LoVo (cell line): ENCODE measurements at regions not wholly inside any gene's neighbourhood (a gene's known extent, or its start where the extent isn't known, plus 50 kb on each side); places are given as distances from the start of the nearest gene placed in this dataset.
"Not testable (repeated sequence)": the region's sequence is repeated elsewhere in the genome, so short reads cannot be mapped to it uniquely, and the experiment has no call there.

ENCODE experiments used
- DNase-seq: peaks from one replicate; pipeline ENCODE4 v3.0.0-alpha.2; 2016; ENCODE audit warnings: low spot score

DNA sequence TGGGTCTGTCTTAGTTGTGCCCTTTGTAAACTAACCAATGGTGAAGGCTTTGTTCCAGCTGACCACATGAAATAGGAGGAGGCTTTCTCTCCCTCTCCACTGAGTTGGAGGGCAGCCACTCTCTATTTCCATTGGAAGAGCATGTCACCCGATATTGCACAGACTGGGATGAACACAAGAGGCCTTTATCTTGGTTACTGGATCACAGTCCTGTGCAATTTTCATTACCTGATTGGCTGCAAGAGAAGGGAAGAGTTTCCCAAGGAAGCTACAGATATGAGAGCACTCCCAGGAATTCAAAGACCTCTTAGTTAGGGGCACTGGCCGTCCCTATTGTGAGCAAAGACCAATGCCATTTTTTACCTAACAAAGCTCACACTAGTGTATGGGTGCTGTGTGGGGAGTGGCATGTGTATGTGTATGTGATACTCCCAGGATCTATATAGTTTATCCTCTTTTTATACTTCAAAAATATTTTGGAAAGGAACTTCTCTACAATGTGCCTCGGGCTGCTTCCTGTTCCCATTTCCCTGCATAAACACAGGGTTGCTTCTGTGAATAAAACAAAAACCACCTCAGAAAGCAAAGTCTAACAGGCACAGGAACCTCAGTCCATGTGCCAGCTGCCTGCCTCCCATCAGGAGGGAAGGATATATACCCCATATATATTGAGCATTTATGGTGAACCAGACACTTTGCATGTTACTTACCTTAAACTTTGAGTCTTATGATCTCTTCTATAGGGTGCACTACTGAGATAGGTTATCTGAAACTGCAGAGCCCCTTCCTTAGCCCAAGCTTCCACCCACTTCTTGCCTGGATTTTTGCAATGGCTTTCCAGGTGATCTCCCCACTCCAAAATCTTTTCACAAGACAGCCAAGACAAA is 126.5 kb downstream of the RASSF10 start:
- no peak for DNase-seq

DNA sequence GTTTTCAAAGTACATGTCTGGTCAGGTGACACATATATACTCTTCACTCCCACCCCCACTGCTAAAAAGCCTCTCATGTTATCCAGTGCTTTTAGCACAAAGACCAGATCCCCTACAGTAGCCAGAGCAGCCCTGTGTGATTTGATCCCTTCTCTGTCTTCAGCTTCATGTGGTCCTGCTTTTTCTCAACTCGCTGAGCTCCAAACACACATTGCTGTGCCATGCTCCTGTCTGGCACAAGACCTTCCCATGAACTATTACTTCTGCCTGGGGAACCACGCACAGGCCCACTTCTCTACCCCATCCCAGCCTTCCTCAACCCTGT is 127.1 kb downstream of the RASSF10 start:
- no peak for DNase-seq

DNA sequence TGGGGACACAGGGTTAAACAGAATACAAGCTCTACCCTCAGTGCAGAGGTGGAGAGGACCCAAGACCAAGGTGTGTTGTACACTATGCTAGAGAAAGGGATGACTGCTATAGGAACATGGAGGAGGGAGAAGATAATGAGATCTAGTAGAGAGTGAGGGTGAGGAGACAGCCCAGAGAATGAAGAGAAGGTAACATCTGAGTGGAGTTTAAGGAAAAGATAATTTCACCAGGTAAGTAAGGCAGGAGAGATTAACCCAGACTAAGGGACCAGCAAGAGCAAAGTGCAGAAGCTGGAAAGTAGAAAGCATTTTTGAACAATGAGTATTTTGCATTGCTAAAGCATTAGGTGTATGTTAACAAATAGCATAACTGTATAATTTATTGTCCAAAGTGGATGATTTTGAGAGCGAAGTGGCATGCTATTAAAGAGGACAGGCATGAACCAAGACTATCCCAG is 128.8 kb downstream of the RASSF10 start:
- no peak for DNase-seq

DNA sequence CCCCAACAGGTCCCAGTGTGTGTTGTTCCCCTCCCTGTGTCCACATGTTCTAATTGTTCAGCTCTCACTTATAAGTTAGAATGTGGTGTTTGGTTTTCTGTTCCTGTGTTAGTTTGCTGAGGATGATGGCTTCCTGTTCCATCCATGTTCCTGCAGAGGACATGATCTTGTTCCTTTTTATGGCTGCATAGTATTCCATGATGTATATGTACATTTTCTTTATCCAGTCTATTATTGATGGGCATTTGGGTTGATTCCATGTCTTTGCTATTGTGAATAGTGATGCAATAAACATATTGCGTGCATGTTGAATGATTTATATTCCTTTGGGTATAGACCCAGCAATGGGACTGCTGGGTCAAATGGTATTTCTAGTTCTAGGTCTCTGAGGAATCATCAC is 130.0 kb downstream of the RASSF10 start:
- not testable (repeated sequence) for DNase-seq

DNA sequence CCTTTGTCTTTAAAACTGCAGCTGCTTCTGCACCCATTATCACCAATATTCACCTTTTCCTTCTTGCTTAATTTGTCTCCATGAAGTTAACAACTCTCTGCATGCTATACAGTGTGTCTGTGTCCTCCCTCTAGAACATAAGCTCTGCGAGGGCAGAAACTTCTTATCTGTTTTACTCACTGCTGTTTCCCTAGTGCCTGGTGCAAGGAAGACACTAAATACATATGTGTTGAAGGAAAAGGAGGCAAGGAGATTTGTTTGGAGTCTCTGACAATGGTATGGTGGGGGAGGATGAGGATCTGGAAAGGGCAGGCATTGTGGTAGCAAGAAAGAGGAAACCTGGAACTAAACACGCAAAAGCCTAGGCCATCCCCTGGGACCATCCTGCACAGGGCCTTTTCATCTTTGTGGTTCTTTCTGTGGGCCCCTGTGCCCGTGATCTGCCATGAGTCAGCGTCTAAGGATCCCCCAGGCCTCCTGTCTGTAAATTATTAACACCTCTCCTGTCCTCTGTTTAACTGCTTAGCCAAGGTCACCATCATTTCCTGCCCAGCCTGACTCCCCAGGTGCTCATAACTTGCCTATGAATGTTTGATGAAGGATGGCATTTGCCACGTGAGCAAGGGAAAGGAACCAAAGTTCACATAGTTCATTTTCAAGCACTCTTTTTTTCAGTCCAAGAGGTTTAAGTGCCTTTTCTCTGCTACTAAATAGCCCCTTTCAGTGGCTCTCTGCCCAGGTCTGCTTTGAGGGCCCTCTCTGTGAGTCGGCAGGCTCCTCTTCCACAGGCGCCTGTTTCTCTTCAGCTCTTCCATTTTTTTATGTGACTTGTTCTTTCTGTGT is 131.1 kb downstream of the RASSF10 start:
- DNase-seq = peak; percentile 90

DNA sequence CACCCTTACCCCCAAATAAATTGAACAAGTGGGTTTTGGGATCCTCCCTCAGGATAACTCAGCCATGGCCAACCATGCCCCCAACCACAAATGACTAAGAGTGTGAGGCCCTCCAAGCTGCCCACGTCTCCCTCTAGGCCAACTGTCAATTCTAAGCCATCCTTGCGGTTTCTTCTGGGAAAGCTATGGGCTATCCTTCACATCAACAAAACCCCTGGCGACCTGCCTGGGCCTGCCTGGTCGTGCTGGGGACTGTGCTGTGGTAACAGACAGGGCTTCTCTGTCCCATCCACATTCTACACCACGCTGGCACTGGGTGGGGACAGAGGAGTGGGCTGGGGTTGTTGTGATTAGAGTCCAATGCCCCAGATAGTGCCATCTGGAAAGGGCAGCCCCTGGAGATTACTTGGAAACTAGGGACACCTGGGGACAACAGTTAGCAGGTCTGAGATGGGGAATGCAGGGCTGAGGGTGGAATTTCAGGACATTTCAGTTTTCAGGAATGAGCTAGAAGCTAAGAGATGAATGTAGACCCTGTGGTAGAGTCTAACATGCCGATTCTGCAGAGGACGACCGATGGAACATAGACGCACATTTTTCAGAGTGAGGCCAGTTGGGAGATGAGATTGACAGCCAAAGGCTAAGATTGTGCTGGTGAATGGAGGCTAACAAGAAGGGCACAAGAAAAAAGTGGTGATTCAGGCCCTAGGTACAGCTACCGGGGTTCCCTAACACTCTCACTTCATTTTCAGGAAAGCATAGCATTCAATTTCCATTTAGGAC is 131.9 kb downstream of the RASSF10 start:
- DNase-seq = peak; percentile 46

DNA sequence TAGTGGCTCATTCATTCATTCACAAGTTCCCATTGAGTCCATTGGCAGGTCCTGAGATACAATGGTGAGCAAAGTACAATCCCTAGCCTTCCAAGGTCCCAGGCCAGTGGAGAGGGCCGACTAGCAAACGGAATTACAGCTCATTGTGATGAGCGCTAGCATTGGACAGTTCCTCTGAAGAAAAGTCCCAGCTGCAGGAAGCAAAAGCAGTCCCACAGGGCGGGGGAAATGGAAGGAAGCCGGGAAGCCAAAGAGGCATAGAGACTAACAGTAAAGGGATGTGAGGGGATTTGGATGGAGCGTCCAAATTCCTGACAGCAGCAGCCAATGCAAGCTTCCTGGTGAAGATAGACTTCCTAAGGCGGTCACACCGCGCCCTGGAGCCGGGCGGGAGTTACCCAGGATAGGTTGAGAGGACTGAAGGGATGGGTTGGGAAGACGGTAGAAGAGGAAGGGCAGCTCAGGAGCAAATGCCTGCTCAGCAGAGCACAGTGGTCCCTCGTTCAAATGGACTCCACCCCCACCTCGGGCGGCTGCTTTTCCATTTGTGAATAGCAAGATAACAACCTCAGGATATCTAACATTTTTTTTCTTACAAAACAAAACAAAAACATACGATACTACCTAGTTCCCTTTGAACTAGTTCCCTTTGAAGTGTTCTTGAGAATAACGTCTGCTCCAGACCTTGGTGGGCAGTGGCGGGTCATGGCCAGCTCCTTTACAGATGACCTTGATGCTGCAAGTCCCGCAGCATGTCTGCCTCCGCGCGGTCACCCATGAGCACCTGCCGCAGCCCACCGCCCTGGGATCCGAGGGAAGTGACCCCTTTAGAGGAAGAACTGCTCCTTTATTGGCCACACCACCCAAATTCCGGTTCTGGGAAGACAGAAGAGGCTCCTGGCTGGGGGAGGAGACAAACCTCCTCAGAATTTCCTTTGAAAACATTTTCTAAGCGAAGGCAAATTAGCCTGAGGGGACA is 132.9 kb downstream of the RASSF10 start:
- no peak for DNase-seq

DNA sequence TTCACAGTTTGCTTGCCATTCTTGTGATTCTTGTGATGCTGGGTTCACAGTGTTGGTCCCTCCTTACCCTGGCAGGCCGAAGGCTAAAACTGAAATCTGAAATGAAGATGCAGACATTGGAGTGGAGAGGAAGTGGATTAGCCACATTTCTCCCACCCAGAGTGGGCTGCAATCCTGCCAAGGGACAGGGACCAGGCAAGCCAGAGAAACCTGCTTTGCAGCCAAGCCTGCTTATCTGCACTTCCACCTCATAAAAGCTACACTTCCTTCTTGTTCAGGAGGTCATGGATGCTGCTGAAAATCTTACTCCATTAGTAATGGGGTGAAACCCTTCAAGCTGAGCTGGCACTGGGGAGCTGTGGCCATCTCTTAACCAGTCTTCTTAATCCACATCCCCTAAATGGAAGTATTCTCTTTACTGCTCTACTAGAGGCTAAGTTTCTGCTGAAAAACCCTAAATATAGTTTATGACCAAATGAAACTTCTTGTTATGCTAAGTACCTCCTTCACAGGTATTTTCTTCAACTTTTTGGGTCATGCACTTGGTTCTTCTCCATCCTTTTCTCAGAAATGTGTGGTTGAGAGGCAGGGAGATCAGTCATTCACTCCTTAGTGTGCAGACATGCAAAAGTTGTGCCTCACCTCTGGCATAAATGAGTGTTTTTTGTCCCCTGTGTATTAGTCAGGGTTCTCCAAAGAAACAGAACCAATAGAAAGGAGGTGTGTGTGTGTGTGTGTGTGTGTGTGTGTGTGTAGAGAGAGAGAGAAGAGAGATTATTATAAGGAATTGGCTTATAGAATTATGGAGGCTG is 133.9 kb upstream of the BMAL1 start:
- peak; percentile 41 for DNase-seq

DNA sequence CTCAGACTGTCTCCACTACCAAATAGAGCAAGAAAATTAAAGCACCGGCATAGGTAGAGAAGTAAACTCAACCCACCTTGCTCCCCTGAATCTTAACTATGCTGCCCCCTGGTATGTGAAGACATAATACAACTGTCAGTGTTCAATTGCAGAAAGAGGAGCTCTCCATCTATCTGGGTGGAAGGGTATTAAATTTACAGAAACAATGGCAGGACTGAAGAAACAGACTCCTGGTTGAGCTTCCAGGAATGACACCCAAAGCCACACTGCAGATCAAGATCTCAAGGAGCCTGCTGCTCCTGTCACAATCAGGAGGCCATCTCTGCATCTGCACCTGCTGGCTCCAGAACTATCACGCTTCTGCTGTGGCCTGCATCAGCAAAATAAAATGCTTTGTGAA is 132.1 kb upstream of the BMAL1 start:
- no peak for DNase-seq

DNA sequence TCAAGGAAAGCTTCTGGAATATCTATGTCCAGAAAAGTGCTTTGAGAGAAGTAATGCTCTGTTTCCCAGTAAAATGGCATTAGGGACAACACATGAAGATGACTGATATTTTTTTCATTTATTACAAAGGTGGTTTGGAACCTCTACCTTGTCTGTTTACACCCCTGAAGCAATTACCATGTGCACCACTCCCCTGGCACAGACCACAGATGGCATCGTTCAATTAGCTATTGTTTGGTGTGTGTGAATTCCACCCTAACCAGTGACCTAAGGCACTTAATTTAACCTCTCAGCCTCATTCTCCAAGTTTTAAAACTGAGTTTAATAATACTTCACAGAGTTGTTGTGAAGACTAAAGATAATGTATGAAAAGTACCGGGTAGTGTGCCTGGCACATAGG is 127.6 kb upstream of the BMAL1 start:
- no peak for DNase-seq

DNA sequence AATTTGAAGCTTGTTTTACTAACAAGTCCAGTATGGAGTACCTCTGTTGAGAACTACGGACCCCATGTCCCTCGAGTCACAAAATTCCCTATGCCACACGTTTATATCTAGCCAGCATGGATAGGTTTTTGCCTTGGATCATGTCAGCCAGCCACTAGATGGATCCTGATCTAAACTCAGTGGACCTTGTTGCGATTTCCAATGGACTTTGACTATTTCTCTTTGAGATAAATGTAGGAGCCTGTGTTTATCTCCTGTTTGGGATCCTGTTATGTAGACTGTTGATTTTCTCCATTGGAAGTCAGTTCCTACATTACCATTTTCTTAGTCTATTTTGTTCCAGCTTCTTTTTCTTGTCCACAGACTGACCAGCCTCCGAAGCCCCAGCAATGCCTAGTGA is 127.1 kb upstream of the BMAL1 start:
- DNase-seq = no peak

DNA sequence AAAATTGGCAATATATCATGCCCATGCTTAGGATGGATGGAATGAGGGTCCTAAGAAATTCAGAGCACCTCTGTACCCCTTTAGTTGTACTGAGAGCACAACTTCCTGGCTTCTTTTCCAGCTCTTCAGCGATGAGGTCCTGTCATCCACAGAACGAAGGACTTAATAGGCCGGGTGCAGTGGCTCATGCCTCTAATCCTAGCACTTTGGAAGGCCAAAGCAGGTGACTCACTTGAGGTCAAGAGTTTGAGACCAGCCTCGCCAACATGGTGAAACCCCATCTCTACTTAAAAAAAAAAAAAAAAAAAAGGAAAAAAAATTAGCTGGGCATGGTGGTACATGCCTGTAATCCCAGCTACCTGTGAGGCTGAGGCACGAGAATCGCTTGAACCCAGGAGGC is 125.3 kb upstream of the BMAL1 start:
- no peak for DNase-seq

DNA sequence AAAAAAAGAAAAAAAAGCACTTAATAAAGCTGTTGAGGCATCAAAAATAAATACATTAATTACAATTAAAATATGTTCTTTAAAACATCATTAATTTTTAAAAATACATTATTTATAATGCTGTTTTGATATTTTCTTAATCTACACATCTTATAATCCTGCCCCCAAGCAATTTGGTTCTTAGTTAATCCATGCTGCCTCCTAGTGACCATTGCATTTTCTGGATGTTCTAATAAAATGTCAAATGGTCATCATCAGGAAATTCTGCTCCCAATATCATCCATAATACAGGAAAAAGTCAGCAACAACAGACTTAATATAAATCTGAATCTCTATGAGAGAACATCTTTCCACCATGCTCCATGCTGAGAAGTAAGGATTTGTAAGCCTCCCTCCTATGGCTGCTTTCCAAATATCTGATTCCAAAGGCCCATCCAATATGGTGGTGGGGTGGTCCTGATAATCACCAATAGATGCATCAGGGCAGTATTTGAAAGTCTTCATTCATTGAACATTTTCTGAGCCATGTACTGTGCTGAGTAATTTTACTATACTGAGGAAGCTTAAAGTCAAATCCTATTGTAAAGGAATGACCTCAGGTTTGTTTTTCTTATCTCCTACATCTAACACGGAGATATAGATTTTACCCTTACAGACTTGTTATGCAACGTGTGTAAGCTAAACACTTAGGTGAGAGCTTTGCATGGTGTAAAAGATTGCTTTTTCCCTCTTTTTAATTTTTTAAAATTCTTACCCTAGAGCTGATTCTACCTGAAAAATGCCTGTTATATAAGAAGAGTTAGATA is 124.7 kb upstream of the BMAL1 start:
- DNase-seq = peak; percentile 18

DNA sequence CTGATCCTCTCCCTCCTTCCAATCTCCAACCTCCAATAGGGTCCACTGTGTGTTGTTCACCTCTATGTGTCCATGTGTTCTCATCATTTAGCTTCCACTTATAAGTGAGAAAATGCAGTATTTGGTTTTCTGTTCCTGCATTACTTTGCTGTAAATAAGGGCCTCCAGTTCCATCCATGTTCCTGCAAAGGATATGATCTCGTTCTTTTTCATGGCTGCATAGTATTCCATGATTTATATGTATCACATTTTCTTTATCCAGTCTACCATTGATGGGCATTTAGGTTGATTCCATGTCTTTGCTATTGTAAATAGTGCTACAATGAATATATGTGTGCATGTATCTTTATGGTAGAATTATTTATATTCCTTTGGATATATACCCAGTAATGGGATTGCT is 123.2 kb upstream of the BMAL1 start:
- DNase-seq = not testable (repeated sequence)

DNA sequence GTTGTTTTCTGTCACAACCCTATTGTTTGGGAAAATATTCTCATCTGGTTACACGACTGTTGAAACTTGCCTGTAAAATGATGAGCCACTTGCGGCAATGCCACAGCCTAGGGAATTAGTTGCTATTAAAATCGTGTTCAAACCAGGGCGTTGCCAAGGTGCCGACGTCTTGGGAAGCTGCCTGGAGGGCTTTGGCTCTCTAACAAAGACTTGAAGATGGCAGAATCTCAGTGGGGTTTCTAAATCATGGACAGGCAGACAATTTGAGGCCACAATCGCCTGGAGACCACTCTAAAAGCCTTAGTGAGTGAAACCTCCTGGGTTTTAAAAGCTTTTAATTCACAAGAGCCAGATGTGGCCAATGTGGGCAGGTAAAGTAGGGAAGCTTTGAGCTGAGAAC is 117.2 kb upstream of the BMAL1 start:
- no peak for DNase-seq

DNA sequence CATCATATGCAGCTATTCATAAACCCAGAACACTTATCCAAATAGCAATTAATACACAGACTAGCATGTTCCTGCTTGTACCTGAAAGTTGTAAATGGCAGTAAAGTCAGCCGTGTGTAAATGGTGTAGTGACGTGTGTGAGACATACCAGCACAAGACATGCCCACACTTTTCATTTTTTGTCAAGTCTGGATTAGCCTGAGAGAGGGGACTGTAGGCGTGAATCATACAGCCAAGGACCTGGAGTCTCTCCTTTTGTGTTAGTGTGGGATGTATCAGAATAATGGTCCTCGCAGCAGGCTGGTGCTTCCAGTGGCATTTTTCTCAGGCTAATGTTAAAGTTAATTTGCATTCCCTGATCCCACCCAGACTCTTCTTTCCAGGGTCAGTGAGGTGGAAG is 116.8 kb upstream of the BMAL1 start:
- no peak for DNase-seq

DNA sequence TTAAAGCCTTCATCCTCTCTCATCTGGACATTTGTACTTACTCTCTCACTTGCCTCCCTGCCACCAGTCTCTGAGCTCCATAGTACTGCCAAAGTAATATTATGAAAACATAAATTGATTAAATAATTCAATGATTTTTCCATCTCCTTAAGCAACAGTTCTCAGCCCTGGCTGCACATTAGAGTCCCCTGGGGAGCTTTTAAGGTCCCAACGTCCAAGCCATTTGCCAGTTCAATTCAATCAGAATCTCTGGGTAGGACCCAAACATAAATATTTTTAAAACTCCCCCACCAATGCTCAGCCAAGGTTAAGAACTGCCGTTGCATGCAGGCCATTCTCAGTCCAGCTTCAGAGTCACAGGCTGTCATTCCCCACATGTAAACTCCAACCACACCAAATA is 114.4 kb upstream of the BMAL1 start:
- no peak for DNase-seq

DNA sequence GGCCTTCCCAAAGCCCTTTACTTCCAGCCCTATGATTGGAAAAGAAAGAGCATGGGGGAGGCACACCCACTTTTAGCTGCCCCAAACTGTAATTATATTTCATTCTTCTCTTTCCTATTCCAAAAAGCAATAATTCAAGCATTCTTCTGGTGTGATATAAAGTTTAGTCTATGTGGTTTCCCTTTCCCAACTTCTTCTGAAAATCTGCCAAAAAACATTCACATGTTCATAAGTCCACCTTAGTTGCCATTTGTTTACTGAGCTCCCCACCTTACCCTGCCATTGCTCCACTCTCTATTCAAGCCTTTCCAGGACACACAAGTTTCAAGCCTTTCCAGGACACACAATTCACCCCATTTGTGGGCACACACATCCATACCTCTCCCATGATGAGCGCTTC is 111.6 kb upstream of the BMAL1 start:
- no peak for DNase-seq

DNA sequence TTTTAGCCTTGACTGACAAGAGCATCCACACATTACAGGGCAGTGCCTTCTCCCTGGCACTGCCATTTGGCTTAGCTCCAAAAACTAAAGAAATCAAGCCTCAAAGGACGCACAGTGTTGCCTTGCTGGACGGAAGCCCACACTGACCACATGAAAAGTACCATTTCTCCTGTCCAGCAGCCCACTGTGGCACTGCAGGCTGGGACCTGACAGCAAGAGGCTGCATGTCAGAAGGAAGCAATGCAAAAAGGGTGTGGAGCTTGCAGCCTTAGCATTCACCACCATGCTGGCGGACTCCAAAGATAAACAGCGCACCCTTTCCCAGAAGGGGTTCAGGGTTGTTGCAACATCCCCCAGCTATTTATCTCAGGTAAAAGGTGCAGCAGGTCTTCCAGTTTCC is 109.3 kb upstream of the BMAL1 start:
- peak; percentile 1 for DNase-seq

DNA sequence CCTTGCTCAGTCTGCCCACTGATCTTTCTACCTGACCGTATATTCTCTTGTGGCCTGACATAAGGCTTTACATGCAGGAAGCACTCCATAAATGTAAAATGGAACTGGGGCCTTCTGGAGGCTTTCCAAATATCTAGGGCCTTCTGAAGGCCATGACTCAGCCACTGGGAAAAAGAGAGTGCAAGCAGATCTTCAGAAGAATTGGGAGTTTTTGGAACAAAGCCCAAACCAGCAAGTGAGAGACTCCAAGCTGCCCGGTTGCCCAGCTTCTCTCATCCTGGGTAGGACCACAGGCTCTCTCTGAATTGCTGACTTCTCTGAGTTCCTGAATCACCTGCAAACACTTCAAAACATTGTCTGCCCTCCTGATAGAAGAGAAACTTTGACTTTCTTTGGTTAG is 107.9 kb upstream of the BMAL1 start:
- peak; percentile 38 for DNase-seq
